Stimulated activated CD4-positive, alpha-beta T cell treated with anti-CD3 and anti-CD28 coated beads, Interleukin-4, amount 100 ng/mL, for 4 hours (primary cell): ENCODE measurements at regions not wholly inside any gene's neighbourhood (a gene's known extent, or its start where the extent isn't known, plus 50 kb on each side); places are given as distances from the start of the nearest gene placed in this dataset.

Experiments
- DNase-seq, 2 experiments: peaks; one replicate each; pipeline ENCODE4 v3.0.0-alpha.2; 2020

GRCh38 chr16:55077266-55077665 is 146.6 kb downstream of the IRX5 start:
- DNase-seq, result no peak

GRCh38 chr16:55078153-55078552 is 147.5 kb downstream of the IRX5 start:
- DNase-seq, result no peak

GRCh38 chr16:55078699-55079410 is 148.2 kb downstream of the IRX5 start:
- no peak for DNase-seq

- DNase-seq, result no peak
These were observed 151.2 kb downstream of the IRX5 start for GRCh38 chr16:55081622-55082590.

- DNase-seq, result no peak
These were observed 151.9 kb downstream of the IRX5 start for GRCh38 chr16:55082591-55082976.

- no peak for DNase-seq
These were observed 152.4 kb downstream of the IRX5 start for GRCh38 chr16:55083052-55083451.

GRCh38 chr16:55088098-55088497 is 157.4 kb downstream of the IRX5 start:
- DNase-seq, result no peak

- no peak for DNase-seq
These were observed 158.9 kb downstream of the IRX5 start for GRCh38 chr16:55089600-55089999.

- no peak for DNase-seq
These were observed 160.7 kb downstream of the IRX5 start for GRCh38 chr16:55091213-55091870.

GRCh38 chr16:55091871-55092230 is 161.2 kb downstream of the IRX5 start:
- no peak for DNase-seq

- no peak for DNase-seq
These were observed 169.4 kb downstream of the IRX5 start for GRCh38 chr16:55100100-55100499.

- DNase-seq, result no peak
These were observed 170.4 kb downstream of the IRX5 start for GRCh38 chr16:55101026-55101425.

- DNase-seq, result no peak
These were observed 171.4 kb downstream of the IRX5 start for GRCh38 chr16:55102077-55102476.

GRCh38 chr16:55102531-55102930 is 171.9 kb downstream of the IRX5 start:
- DNase-seq, result no peak

- no peak for DNase-seq
These were observed 177.2 kb downstream of the IRX5 start for GRCh38 chr16:55107851-55108250.

GRCh38 chr16:55113210-55113609 is 182.5 kb downstream of the IRX5 start:
- no peak for DNase-seq

GRCh38 chr16:55115506-55115905 is 184.8 kb downstream of the IRX5 start:
- DNase-seq, result no peak

- DNase-seq, result no peak
These were observed 185.7 kb downstream of the IRX5 start for GRCh38 chr16:55116165-55116920.

- DNase-seq, result no peak
These were observed 188.1 kb downstream of the IRX5 start for GRCh38 chr16:55118701-55119260.

GRCh38 chr16:55120408-55120807 is 189.7 kb downstream of the IRX5 start:
- DNase-seq, result no peak

GRCh38 chr16:55120826-55121225 is 190.2 kb downstream of the IRX5 start:
- no peak for DNase-seq

GRCh38 chr16:55123652-55124051 is 193.0 kb downstream of the IRX5 start:
- DNase-seq, result no peak
